ENCODE measurements at regions not wholly inside any gene's neighbourhood (a gene's known extent, or its start where the extent isn't known, plus 50 kb on each side); places are given as distances from the start of the nearest gene placed in this dataset.

DNA sequence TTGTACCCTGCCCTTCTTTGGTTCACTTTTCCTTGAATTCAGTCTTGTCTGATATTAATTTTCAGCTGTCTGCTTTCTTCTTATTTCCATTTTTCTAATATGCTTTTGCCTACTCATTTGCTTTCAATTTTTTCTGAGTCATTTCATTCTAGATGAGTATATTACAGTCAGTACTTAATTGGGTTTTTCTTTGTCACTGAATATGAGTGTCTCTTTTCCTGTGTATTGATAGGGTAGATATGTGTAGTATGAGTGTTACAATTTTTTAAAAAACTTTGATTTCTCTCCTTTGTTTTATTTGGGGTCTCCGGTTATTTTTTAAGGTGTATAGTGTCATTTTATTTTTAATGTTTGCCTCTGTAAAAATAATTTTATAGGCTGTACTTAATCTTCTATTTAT, 222.2 kb downstream of the IDS start:
- ATAC-seq = no peak
- intact Hi-C loops (cut with DNase I) = no loop called here

DNA sequence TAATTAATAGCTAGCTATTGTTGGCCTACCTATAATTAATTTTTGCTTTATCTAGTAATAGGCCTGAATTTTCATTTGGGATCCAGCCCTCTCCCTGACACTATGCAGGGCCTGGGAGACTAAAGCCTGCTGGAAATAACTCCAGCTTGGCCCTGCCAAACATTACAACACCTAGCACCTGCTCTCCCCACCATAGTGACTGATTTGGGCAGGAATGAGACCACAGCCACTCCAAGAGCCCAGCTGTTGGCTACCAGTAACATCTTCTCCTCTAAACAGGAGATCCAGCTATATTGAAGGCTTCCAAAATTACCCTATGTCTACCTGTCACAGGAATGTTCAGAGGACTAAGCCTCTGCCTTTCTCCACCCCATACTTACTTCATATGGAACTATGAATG, 225.1 kb downstream of the IDS start:
- no peak for ATAC-seq
- no peak for DNase-seq (ENCODE audit: low spot score)
- intact Hi-C loops (cut with DNase I) = no loop called here

More for the DNA sequence above, 222.2 kb downstream of the IDS start:
- DNase-seq (ENCODE audit: low spot score) = no peak

DNA sequence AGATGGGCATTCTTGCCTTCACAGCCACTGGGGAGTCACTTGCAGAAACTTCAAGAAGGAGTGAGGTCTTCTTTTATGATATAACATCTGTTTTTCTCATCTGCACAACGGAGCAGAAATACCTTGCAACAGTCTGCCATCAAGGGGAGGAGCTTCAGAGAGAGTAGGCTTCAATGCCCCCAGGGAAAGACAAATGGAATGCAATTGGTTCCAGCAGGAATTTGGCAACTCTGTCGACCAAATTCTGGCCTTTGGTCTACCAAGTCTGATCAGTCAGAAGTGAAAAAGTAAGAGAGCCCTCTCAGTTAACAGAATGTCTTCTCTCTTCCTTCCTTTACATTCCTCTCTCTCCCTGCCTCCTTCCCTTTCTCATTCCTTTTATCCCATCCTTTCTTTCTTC, 229.3 kb downstream of the IDS start:
- no peak for ATAC-seq
- intact Hi-C loops (cut with DNase I) = no loop called here
- no peak for DNase-seq (ENCODE audit: low spot score)

DNA sequence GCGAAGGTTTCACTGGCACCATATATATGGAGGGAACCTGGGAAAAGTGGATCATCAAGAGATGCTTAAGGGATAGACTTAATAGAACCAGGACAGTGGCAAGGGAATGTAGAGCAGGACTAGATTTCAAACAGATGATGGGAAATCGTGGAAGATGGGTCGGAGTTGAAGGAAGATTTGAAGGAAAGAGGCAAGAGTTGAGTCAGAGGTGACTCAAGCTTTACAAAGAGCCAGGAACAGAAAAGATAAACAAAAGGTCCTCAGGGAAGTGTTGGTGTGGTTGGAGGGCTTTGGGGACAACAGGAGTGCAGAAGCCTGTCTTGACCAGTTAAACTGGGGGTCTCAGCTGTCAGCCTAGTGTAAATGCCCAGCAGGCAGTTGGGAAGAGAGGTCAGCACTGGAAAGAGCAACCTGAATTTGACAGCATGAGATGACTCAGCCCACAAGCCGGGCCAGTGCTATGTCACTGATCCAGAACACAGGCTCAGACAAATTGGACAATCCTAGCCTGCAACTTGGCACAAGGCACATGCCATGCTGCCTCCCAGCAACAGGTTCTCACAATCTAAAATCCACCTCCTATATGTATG, 230.5 kb downstream of the IDS start:
- ATAC-seq = no peak
- intact Hi-C loops (cut with DNase I) = no loop called here
- no peak for DNase-seq (ENCODE audit: low spot score)

DNA sequence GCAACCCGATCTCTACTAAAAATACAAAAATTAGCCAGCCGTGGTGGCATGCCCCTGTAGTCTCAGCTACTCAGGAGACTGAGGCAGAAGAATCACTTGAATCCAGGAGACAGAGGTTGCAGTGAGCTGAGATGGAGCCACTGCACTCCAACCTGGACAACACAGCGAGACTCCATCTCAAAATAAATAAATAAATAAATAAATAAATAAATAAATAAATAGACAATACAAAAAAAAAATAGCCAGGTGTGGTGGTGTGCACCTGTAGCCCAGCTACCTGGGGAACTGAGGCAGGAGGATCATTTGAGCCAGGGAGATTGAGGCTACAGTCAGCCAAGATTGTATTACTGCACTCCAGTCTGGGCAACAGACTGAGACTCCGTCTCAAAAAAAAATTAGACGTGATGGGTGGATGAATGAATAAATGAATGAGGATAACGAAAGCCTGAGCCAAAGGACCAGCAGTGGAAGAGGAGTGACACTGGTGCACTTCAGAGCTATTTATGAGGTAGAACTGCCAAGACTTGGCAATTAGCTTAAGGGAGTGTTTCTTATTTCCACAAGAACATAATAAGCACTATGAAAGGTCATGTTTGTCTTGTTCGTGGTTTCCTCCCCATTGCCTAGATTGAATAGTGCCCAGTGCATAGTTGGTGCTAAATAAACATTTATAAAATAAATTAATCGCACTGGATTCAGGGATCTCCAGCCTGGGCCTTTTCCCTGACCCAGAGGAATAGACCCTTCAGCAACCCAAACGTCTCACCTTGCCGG, 232.2 kb downstream of the IDS start:
- ATAC-seq = peak; percentile 20
- DNase-seq (ENCODE audit: low spot score) = no peak
- intact Hi-C loops (cut with DNase I) = no loop called here

DNA sequence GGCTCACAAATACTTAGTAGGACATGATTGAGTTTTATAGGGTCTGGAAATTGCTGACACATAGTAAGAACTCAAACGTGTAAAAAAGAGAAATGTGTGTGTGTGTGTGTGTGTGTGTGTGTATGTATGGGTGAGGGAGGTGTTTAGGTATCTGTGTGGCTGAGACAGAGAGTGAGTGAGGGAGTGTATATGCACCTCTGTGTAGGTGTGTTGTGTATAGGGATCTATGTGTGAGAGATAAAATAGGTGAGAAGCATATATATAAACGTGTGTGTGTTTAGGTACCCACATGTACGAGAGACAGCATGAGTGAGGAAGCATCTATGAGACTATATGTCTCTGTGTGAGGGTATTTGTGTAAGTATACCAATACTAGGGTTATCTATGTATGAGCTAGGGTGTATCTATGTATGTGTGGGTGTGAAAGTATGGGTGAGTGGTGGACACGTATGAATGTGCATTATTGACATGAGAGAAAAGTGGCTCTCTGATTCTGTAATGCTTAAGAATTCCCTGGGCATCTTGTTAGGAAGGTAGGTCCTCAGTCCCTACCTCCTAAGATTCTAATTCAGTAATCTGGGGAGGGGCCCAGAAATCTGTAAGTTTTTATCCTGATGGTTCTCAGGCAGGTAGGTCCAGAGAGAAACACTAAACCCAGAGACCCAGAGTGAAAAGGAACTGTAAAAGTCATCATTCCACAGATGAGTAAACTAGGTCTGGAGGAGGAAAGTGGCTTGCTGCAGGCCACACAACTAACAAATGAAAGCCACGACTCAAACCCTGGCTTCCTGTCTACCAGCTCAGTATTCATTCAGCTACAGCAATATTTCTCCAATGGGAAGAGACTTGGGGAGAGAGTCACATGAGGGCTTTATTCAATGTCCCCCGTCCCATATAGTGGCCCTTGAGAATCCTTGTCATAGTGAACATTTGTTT, 237.0 kb downstream of the IDS start:
- ATAC-seq (no peak), DNase-seq (ENCODE audit: low spot score) (no peak)
- intact Hi-C loops (cut with DNase I) = no loop called here

DNA sequence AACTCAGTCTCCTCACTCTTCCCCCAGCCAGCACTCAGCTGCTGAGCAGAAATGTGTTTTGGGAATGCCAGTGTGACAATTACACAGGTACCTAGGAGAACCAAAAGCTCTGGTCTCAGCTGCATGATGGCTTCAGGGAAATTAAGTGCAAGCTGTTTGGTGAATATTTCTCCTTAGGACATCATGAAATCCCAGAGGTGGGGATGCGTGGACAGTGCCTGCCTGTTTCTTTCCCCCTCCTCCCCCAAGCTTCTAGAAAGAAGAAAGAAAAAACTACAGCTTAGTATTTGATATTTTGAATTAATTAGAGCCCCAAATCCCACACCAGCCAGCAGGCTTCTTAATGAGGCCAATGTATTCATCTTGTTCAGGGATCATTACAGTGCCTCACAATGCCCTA, 243.0 kb downstream of the IDS start:
- intact Hi-C loops (cut with DNase I) = no loop called here
- ATAC-seq (no peak), DNase-seq (ENCODE audit: low spot score) (no peak)

DNA sequence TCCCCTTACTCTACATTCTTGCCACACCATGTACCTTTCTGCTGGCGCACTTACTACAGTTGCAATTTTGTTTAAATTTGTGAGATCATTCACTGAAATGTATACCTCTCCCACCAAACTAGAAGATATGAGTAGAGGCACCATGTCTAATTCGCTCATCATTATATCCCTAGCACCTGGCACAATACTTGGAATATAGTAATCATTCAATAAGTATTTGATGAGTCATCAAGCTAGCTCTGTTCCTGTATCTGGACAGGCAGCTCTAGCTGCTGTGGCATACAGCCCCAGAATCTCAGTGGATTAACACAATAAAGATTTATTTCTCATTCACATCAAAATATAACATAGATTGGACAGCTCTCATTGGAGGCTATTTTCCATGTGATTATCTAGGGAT, 245.9 kb downstream of the IDS start:
- intact Hi-C loops (cut with DNase I) = no loop called here
- ATAC-seq (no peak), DNase-seq (ENCODE audit: low spot score) (no peak)

DNA sequence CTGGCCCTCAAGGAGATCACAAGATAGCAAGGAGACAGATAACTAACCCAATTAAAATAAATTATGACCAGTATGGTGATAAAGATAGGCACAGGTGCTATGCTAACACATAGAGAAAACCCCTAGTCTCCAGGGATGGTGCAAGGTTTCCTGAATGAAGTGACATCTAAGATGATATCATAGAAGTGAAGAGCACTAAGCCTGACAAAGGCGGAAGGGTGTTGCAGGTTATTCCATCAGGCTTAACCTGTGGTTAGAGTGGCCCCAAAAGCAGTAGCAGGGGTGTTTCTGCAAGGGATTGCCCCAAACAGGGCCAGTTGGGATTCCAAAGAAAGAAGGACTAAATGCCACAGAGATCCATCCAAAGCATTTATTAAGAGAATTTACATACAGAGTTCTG, 249.2 kb downstream of the IDS start:
- intact Hi-C loops (cut with DNase I) = no loop called here
- DNase-seq (ENCODE audit: low spot score) (no peak), ATAC-seq (no peak)

DNA sequence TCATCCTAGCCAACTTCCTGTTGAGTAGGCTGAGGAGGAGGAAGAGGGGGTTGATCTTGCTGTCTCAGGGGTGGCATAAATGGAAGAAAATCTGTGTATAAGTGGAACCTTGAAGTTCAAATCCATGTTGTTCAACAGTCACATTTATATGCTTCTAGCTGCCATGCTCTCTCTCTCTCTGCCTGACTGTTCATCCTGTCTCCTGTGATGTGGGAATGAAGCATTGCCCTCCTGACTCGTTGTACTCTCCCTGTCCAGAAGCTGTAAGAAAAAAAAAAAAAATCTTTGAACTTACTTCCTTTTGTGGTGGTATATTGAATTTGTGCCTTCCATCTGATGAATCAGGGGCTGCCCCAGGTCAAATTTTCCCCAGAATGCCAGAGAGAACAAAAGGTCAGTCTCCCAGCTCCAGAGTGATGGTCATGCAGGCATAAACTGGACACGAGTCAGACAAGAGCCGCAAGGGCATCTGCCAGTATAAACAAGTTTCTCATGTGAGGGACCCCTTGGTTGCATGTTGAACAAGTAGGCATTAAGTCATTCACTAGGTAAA, 257.0 kb downstream of the IDS start:
- intact Hi-C loops (cut with DNase I) = no loop called here
- ATAC-seq (peak; percentile 48), DNase-seq (ENCODE audit: low spot score) (no peak)

DNA sequence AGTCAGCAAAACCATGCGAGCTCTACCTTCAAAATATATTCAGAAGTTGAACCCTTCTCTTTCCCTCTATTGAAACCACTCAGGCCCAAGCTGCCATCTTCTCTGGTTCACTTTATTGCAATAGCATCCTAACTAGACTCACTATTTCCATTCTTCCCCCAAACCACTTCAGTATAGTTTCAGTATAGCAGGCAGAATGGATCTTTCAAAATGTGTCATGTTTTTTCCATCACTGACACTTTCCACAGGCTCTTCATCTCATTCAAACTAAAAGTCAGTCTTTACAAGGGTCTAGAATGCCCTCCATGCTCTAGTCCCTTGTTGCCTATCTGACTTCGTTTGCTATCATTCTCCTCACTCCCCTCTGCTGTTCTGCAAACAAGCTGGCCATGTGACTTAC, 274.4 kb downstream of the IDS start:
- DNase-seq (ENCODE audit: low spot score) (no peak), ATAC-seq (no peak)
- intact Hi-C loops (cut with DNase I) = no loop called here

DNA sequence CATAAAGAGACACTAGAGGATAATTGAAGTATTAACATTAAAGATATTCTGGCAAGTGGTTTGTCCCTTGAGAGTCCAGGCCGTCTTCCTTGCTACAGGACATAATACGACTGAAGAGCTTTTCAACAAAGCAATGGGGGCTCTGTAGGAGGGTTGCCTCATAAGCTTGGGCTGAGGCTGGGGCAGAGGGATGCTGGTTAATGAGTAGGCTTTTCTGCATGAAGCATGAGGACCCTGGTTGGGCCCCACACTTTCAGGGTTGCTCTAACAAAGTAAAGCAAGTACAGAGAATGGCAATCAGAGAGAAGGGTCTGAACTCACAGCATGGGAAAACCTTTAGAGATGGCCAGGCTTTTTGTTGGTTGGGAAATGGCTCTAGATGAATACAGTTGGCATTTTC, 281.3 kb downstream of the IDS start:
- DNase-seq (ENCODE audit: low spot score) (no peak), ATAC-seq (no peak)
- intact Hi-C loops (cut with DNase I) = no loop called here

DNA sequence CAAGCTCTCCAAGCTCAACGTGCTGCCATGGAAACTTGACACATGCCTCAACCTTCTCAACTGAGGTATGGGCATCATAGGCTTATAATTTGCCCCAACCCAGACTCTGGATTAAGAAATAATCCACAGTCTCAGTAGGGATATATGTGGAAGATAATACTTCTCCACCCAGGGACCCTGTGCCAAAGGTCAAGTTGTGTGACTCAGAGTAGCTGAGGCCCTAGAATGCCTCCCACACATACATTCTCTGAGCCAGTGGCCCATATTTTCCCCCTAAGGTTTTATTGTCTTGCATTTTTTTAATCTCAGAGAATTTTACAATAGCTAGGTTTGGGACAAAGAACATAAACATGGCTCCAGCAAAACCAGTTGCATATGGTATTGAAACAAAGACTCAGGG, 283.1 kb downstream of the IDS start:
- ATAC-seq = no peak
- no peak for DNase-seq (ENCODE audit: low spot score)
- intact Hi-C loops (cut with DNase I) = no loop called here

DNA sequence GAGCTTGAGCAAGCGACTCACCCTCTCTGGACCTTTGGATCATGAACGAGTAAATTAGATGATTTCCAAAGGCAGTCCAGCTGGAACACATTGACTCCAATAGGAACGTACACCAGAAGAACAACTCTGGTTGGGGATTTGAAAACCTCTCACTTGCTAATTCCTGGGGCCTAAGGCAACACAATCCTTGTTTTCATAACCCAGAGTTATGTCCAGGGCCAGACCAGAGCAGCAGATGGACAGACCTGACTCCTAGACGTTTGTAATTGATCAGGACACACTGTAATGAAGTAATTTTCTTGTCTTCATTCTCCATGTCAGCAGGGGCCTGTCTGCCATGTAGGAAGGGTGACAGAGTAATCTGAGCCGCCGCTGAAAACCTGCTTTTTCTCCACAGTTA, 283.9 kb downstream of the IDS start:
- intact Hi-C loops (cut with DNase I) = no loop called here
- ATAC-seq (peak; percentile 77), DNase-seq (ENCODE audit: low spot score) (no peak)

DNA sequence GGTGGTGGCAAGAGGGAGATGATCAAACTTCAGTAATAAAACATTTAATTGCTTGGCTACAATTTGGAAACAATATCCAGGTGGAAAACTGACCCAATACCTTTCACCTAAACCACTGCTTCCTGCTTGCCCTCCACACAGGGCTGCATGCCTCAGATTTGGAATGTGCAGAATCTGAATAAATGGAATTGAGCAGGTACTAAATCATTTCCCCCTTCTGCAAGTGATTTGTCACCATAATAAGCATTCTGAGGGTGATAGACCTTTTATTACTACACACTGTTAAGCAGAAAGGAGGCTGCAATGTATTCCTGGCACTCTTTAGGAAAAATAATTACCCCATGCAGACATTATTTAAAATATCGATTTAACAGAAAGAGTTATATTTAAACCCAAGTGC, 291.8 kb downstream of the IDS start:
- ATAC-seq = no peak
- intact Hi-C loops (cut with DNase I) = no loop called here
- no peak for DNase-seq (ENCODE audit: low spot score)

DNA sequence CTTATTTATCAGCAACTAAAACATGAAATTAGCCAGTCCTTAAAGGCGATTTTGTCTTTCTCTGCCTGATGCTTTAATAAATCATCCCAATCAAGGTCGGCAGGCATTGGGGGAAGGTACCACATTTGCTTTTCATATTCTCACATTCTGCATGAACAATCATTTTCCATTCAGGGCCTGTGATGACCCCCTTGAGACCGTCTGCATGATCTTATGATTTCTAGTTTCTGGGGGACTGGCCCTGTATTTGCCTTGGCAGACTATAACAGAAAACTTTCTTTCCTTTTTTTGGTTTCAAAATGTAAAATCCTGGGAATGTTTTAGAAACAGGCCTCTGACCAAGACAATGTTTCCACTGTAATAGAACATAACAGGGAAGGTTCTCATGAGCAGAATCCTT, 296.8 kb downstream of the IDS start:
- ATAC-seq (peak; percentile 81), DNase-seq (ENCODE audit: low spot score) (no peak)
- intact Hi-C loops (cut with DNase I) = no loop called here

DNA sequence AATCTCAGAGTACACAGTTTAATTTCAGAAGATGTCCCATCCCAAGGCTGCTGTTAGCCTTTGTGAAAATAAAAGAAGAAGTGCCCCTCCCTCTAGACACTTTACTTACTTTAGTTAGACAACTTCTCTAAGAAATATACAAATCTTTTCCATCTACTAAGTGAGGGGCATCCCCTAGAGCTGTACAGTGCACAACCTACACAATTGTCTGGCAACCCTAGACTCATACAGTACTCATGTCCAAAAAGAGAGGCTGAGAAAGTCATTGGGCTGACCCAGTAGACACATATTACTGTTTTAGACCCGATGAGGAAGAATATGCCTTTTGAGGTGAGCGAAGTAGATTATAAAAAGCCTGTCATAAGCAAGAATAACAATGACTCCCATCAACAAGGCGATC, 297.6 kb downstream of the IDS start:
- DNase-seq (ENCODE audit: low spot score) (no peak), ATAC-seq (no peak)
- intact Hi-C loops (cut with DNase I) = no loop called here

DNA sequence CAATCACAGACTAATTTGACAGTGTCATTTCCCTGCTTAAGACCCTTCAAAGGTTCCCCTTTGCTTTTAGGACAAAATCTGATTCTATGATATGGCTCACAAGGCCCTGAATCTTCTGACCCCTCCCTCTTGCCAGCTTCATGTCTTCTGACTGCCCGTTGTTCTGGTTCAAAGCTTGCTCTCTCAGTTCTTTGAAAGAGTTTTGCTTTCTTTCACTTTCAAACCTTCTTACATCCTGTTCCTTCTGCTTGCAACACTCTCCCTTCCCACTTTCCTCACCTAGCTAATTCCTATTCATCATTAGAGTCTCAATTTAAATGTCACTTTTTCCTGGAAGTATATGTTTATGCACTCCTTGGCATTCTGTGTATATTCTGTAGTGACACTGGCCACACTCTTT, 299.2 kb downstream of the IDS start:
- intact Hi-C loops (cut with DNase I) = no loop called here
- ATAC-seq (no peak), DNase-seq (ENCODE audit: low spot score) (no peak)

DNA sequence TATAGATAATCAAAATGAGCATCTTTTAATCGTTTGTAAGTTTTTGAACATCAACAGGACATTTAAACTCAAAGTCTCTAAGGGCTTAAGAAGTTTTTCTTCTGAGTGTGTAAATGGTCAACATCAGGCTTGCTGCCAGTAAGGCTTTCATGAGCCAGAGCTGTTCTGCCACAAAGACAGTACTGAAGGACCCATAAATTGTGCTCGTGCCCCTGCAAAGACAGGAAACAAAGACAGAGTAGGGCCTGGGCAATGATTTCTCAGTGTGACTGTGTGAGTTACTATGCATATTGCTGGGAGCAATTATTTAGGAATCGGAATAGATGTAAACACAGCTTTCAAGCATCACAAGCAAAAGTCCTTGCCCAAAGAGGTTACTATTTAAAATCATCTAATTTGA, 300.0 kb downstream of the IDS start:
- no peak for DNase-seq (ENCODE audit: low spot score)
- no peak for ATAC-seq
- intact Hi-C loops (cut with DNase I) = no loop called here

DNA sequence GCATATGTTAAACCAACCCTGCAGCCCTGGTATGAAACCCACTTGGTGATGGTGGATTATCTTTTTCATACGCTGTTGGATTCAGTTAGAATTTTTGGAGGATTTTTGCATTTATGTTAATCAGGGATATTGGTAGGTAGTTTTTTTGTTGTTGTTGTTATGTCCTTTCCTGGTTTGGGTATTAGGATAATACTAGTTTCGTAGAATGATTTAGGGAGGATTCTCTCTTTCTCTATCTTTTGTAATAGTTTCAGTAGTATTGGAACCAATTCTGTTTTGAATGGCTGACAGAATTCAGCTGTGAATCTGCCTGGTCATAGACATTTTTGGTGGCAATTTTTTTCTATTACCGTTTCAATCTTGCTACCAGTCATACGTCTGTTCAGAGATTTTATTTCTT, 305.4 kb downstream of the IDS start:
- intact Hi-C loops (cut with DNase I) = no loop called here
- no peak for ATAC-seq

More for the DNA sequence above, 305.4 kb downstream of the IDS start:
- no peak for DNase-seq (ENCODE audit: low spot score)

All from sciatic nerve (tissue), 2 donors.